ENCODE measurements at regions not wholly inside any gene's neighbourhood (a gene's known extent, or its start where the extent isn't known, plus 50 kb on each side); places are given as distances from the start of the nearest gene placed in this dataset.
A peak's percentile ranks its signal among the peaks of the same experiment; 100 is the strongest.

- DNase-seq: no peak
These were observed 137.6 kb downstream of the GOLIM4 start for GRCh38 chr3:167958141-167958540.

- DNase-seq: no peak
These were observed 142.8 kb downstream of the GOLIM4 start for GRCh38 chr3:167952969-167953368.

- no peak for DNase-seq
These were observed 145.5 kb downstream of the GOLIM4 start for GRCh38 chr3:167950212-167950611.

- peak; percentile 9 to 47 for DNase-seq
These were observed 154.3 kb downstream of the GOLIM4 start for GRCh38 chr3:167941234-167941995.

GRCh38 chr3:167940241-167940640 lies 155.5 kb downstream of the GOLIM4 start:
- no peak for DNase-seq

- no peak for DNase-seq
These were observed 157.2 kb downstream of the GOLIM4 start for GRCh38 chr3:167938516-167938915.

GRCh38 chr3:167936019-167936418 lies 159.7 kb downstream of the GOLIM4 start:
- DNase-seq: no peak

GRCh38 chr3:167930453-167930852 lies 165.3 kb downstream of the GOLIM4 start:
- DNase-seq: no peak

- DNase-seq: no peak
These were observed 165.8 kb downstream of the GOLIM4 start for GRCh38 chr3:167929968-167930367.

GRCh38 chr3:167928381-167928780 lies 167.3 kb downstream of the GOLIM4 start:
- DNase-seq: no peak

- DNase-seq: no peak
These were observed 175.0 kb downstream of the GOLIM4 start for GRCh38 chr3:167920747-167921146.

- DNase-seq: no peak
These were observed 176.1 kb downstream of the GOLIM4 start for GRCh38 chr3:167919590-167919989.

- no peak for DNase-seq
These were observed 177.0 kb downstream of the GOLIM4 start for GRCh38 chr3:167918686-167919085.

GRCh38 chr3:167918008-167918596 lies 177.6 kb downstream of the GOLIM4 start:
- no peak for DNase-seq

GRCh38 chr3:167913219-167913835 lies 177.8 kb downstream of the SERPINI1 start:
- no peak for DNase-seq

- DNase-seq: no peak
These were observed 174.4 kb downstream of the SERPINI1 start for GRCh38 chr3:167909952-167910351.

GRCh38 chr3:167909504-167909896 lies 174.0 kb downstream of the SERPINI1 start:
- no peak for DNase-seq

- DNase-seq: no peak
These were observed 173.4 kb downstream of the SERPINI1 start for GRCh38 chr3:167908746-167909503.

- no peak for DNase-seq
These were observed 172.7 kb downstream of the SERPINI1 start for GRCh38 chr3:167908221-167908620.

- no peak for DNase-seq
These were observed 165.6 kb downstream of the SERPINI1 start for GRCh38 chr3:167901138-167901537.

- DNase-seq: no peak
These were observed 163.6 kb downstream of the SERPINI1 start for GRCh38 chr3:167899093-167899492.

- no peak for DNase-seq
These were observed 162.6 kb downstream of the SERPINI1 start for GRCh38 chr3:167898091-167898490.

- DNase-seq: no peak
These were observed 160.2 kb downstream of the SERPINI1 start for GRCh38 chr3:167895684-167896083.

GRCh38 chr3:167895178-167895577 lies 159.7 kb downstream of the SERPINI1 start:
- no peak for DNase-seq
